HG02852 (cell line): ENCODE measurements at regions not wholly inside any gene's neighbourhood (a gene's known extent, or its start where the extent isn't known, plus 50 kb on each side); places are given as distances from the start of the nearest gene placed in this dataset.

Experiments
- ATAC-seq: cut with Tn5 transposase; IDR thresholded peaks from one replicate; pipeline ENCODE4 v1.9.1; 2021; ENCODE audit warnings: mild to moderate bottlenecking, moderate library complexity; ENCODE audit not compliant: unreplicated experiment

DNA sequence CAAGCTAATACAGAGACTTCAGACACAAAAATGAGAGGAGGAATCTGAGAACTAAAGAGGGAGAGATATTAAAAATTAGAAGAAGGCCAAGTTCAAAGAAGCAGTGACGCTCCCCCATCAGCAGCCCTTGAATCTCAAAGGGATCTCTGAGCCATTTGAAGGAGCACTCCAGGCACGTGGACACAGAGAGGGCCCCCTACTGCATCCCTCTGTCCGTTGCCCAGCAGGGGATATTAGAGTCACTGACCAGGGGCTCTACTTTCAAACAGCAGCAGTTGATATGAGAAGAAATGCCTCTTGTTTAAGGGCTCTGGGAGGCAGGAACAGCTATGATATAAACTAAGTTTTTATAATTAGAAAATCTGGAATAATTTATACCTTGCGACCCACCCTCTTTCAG lies 479.0 kb upstream of the SALL1 start:
- ATAC-seq, result no peak

DNA sequence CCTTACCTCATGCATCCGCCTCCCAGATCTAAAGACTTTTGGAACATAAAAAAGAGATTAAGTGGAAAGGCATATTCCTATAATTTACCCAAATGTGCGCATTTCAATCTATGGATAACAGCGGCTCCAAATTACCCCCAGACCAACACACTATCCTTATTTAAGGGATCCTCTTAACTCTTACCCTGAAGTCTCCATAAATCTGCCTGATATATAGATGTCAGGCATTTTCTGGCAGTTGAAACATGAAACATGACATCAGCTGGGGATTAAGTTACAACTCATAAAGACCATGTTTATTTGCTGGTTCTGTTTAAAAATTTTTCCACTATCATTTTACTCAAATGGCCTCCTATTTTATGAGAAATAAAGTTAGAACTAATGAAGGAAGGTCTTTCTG lies 478.5 kb upstream of the SALL1 start:
- no peak for ATAC-seq

DNA sequence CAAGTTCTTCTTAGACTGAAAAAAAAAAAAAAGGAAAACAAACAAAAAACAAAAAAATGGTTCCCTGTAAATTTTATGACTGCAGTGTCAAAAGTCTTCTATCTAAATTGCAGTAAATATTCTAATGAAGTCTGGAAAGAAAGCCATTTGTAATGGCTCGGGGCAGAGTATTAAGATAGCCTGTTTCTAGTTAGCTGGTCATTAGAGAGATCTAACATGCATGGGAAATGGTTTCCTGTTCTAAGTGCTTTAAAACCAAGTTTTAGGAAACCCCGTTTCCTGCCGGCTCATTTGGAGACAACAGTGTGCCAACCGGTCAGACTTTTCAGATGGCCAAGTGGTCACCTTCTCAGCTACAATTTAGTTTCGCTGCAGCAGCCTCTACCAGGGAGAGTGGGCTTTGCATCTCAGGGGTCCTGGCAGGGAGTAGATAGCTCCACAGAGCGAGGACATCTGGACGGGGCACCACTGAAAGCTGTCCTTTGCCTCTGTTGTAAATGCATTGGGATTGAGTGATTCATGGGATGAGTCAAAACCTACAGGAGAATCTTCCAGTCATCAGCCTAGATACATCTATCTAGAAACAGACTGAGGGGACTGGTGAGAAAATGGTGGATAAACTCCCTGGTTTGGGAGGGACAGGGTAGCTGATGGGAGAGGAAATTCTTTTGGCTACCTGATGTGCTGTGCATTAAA lies 473.2 kb upstream of the SALL1 start:
- no peak for ATAC-seq

DNA sequence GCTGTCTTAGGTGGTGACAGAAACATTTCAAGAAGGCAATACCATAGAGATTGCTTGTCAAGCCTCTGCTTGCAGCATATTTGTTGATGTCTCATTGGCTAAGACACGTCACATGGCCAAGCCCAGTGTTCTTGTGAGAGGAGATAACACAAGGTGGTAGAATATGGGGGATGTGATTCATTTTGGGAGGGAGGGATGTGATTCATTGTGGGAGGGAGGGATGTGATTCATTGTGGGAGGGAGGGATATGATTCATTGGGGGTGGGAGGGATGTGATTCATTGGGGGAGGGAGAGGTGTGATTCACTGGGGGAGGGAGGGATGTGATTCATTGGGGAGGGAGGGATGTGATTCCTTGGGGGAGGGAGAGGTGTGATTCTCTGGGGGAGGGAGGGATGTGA lies 470.5 kb upstream of the SALL1 start:
- ATAC-seq, result no peak

DNA sequence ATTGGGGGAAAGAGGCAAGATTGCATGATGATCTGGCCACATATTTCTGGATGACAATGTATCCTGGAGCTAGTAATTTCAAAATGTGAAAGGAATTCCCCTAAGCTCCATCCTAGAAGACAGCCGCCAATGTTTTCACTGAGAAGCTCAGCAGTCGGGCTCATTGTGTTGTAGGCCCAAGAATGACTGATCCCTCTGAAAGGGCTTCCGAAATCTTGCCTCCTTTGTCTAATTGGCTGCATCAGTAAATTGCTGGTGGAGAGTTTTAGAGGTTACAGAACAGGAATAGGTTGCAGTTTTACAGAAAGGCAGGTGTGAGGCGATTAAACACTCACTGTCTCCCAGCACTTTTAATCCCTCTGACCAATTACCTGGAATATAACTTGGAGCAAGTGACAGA lies 464.1 kb upstream of the SALL1 start:
- ATAC-seq, result no peak

DNA sequence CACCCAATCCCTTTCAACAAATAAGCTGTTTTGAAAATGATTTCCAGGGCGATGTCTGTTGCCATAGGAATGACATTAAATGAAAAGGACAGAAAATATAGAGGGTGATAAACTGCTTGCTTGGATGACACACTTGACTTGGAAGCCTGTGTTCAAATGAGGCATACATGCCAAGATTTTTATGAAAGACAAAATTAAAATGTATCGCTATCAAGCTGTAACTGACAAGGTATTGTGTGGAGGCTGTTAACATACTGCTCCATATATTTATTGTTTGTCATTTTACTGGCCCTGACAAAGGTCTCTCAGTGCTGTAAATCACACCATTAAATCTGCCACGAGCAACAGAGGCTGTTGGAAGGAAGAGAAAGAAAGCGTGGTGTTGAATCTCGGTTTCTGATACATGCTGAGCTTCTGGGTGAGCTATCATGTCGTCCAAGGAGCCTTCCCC lies 456.2 kb upstream of the SALL1 start:
- ATAC-seq, result no peak

DNA sequence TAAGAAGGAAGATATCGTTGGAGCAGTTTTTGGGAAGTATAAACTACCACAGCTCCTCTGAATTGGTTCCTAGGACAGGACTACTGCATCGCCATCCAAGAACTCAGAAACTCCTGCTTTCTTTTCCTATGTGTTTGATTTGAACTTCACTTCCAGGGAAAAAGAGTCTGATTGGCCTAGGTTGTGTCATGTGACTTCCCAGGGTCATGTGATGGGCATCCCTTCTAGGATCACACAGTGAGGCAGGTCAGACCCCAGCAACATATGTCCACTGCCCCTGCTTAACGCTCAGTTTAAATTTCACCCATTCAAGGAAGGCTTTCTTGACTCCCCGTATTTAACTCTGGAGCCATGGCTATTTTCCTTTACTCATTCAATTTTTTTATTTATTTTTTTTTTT lies 445.2 kb upstream of the SALL1 start:
- ATAC-seq, result no peak

DNA sequence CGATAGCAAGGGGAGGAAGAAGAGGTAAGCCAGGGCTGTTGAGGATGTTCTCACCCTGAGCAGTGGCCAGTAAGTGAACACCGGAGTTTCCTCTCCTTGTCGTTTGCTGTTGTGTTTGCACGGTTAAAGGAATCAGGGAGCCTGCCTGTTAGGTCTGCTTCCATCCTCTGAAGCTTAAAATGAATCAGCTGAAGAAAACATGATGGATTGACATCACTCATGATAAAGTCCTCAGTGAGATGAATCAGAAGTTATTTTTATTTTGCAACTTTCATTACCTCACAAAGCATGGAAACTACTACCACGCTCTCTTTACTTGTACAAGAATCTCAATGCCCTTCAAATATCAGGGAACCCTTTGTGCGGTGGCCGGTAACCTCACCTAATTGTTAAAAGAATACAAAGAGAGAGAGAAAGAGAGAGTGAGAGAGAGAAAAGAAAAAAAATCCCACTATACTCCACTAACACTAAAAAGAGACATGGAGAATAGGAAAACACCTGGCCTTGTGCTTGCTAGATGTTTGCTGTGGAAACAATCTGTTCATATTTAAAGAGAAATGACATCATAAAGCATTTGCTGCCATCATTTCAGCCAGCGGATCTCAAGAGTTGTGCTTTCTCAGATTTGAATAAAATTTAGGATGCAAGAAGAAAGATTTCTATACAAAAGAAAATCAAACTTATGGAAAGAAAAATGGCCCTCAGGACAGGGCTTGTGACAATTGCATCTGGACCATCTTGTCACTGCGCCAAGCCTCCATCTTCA lies 441.6 kb upstream of the SALL1 start:
- ATAC-seq, result no peak

DNA sequence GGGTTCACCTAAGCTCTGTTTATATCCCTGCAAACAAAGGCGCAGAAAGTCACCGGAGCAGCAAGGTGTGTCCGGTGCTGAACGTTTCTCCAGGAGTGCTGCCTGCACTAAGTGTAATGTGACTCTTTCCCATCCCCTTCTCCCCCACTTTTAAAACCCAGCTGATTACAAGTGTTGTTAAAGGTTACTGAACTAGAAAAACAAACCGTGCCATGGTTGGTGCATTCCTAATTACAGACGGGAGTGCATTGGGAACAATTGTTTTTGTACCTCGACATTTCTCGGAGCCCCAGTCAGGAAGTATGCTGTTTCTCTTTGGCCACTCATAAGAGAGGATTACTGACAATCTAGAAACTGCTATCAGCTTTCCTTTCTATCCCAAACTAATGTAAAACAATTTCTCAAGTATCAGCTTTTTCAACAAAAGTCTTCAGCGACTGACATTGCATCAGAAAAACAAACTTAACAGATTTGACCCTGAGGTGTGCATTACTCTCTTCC lies 441.0 kb upstream of the SALL1 start:
- ATAC-seq, result no peak

DNA sequence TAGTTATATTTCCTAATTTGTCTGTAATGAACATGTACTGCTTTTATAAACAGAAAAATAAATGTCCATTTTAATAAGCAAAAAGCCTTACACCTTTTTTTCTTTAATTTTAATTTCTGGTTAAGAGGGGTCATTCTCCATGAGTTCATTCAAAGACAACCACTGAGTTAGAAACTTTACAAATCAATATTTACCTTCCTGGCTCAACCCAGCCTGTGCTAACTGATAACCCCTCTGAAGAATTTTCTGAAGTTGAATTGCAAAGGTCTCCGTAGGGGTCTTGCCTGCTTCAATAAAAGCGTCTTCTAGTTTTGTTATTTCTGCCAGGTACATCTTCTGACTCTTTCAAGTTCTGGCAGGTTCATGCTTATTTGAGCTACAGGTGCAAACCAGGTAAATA lies 440.4 kb upstream of the SALL1 start:
- ATAC-seq, result no peak

DNA sequence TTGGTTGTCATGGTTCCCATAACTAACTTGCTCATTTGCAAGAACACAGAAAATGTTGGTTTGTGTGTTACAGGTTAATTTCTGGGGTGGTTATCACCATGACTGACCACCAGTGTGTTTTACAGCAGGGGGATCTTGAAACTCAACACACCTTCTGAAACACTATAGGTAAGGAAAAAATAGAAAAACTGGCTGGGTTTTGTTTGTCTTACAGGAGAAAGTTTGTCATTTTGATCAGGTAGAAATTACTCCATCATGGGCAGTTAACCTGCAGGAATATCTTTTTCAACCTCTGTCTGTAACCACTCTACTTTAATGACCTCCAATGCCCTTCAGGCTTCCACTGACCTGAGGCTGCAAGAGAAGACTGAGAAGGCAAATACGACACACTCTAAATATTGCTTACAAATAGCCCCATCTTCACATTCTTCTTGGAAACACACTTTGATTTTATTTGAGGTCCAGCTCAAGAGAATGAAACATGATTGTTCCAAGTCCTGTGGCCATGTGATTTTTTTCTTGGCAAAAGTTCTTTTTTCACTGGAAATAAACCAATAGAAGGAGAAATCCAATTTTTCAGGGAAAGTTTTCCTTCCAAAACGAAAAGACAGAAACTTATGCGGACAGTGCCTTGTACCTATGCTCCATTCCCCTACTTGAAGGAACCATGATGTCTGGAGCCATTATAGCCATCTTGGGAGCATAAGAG lies 428.7 kb upstream of the SALL1 start:
- no peak for ATAC-seq

DNA sequence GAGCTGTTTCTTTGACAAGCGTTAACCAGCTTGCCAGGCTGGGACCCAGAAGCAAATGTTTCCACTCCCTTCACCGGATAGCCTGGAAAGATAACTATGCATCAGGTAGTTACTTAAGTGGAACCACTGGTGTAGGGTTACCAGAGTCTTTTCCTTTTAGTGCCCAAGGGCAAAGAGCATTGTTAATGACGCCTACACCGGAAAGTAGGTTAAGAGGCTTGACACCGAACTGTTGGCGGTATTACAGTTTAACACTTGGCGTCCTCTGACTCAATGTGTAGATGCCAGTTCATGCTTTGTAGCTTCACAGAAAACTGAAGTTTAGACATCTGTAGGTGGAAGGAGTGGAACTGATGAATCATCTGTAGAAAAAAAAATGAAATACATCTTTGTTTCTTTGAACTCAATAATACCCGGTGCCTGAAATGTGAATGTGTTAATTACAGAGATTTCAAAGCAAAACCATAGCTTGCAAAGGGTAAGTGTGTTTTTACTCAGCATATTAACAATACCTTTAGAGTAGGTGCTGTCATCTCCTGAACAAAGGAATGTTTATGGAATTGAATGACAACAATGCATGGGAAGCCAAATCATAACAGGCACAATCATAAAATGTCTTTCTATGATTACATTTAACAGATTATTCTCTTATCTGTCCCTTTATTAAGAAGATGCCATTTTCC lies 426.7 kb upstream of the SALL1 start:
- ATAC-seq, result no peak

DNA sequence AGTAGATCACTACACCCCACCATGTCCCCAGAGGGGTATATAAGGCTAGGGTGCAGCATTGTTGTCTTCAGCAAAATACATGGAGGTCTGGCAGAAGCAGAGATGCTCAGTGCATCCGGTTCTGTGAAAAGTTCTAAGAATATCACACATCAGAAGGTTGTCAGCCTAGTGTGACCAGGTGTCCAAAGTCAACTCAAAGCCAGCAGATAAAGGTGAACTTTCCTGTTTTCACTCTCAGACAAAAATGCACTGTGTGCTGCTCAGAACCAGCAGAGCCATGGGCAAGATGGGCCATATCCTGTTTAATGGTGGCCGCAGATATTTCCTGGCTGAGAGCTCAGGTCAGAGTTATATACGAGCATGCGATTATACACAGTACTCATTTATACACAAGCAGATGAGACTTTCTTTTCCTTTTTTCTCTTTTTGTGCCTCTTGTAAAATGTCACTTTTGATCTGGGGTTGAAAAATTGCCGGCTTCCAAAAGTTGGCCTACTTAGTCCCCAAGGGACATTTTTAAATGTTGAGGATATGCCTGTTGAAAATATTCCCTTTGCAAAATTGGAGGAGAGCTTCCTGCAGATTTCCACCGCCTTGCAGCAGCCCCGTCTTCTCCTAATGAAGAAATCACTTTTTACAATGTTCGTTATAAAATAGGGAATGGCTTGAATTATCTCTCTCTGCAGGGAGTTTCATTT lies 425.6 kb upstream of the SALL1 start:
- no peak for ATAC-seq

DNA sequence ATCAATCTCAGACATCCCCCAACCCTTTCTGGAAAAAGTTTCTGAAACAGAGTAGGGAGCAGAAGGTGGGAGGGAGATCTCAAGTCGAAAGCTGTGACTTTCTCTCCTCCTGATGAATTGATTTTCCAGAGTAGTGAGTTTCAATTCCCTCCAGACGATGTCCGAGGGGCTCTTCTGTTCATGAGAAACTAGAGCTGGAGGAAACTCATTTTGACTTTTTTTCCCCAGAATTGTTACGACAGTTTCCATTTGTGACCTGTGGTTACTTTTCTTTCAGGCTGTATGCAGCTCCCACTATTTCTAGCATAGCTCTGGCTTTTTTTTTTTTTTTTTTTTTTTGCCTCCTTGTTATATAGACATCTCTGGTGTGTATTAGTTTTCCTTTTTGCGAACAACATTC lies 422.1 kb upstream of the SALL1 start:
- no peak for ATAC-seq

DNA sequence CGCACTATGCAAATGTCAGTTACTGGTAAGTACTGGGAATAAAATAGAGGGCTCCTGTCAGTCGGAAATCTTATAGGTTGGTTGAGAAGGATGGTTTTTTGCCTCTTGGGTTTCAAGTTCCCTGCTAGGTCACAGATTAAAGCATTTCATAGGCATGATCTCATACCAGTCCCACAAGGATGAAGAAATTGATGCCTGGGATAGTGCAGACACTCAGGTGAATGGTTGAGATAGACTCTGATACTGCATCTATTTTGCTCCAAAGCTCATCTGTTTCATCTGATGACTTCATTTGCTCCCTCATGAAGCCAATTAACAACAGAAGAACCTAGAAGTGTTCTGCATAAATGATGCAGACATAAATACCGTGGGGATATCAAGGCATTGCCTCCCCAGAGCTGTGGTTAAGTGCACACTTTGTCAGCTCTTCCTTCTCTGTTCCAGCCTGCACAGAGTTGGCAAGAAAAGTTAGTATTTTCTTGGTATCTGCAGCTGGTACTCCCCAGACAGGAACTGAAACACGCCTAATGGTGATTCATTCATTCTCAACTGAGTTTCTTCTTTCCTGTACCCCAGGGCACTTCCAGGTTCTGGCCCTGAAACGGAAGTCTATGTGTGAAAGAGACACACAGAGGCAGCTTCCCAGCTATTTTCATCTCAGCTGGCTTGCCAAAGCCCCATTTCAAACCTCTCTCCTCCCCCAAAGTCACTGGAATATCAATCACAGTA lies 418.3 kb upstream of the SALL1 start:
- ATAC-seq, result no peak

DNA sequence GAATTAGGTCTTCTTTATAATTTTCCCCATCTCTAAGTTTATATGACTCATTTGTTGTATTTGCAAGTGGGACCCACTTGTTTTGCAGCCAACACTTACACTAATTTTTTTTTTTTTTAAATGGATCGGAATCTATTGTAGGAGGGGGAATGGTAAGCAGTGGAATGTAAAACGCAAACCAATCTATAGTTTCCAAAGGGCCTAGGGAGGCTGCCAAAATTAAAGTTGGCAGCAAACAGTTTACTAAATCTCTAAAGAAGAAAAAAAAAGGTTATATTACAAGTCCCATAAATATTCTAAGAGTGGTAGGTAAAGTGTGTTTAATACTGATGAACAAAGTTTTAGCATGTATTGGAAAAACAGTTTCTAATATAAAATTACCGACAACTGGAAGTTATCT lies 416.8 kb upstream of the SALL1 start:
- no peak for ATAC-seq

DNA sequence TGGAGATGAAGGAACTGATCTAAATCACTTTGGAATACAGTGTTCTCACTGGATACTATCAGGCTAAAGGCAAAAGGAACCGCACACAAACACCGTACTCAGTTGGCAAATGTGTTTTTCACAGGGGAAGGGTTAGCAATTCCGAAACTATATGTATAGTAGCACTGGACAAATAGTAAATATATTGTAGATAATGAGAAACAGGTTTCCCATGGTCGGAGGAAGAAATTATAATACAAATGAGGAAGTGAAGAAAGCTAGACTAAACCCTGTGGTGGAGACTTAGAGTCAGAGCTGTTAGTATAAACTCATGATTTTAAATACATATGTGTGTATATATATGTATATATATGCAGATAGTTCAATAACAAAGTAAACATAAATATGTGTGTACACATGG lies 414.1 kb upstream of the SALL1 start:
- ATAC-seq, result peak; percentile 79

DNA sequence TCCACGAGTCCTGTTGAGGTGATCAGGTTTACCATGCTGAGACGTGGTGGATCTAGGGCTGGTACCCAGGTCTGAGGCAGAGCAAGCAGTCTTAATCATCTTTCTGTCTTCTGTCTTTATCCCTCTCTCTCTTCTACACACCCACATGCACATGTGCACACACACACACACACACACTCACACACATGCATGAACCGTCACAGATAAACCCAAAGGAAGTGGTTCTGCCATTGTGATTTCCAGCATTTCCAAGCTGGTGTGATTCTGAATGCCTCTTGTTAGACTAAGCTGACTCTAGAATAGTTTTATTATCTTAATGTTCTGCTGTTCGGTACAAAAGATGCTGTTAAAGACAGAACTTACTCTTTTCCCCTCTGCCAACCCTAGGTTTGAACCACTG lies 411.8 kb upstream of the SALL1 start:
- no peak for ATAC-seq

DNA sequence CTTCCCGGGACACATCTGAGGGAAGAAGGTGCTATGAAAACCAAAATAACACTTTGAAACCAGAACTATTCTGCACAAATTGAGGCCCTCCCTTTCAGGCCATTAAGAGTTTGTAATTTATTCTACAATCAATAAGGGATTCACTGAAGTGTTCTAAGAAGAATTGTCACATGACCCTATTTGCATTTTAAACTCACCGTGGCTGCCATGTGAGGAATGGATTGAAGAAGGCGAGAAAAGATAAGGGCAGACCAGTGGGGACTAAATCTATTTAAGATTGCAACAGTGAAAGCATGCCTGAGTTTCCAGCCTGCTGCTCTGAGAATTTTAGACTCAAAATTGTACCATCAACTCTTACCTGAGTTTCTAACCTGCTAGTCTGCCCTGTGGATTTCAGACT lies 408.8 kb upstream of the SALL1 start:
- ATAC-seq, result no peak

DNA sequence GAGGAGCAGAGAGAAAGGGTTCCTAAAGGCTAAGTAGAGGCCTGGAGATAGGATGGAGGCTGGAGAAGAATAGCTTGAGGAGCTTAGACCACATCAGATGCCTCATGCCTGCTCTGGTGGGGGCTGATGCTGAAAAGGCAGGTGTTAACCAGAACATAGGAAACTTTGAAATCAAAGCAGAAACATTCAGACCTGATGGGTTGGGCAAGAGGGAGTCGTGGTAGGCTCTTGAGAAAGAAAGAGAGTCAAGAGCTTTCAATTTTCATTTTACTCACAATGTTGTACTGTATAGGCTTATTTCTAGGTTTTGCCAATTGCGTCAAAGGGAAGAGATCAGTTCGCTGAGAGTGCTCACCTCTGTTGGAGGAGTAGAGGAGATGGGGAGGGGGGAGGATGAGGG lies 406.6 kb upstream of the SALL1 start:
- ATAC-seq, result no peak
